ENCODE measurements at regions not wholly inside any gene's neighbourhood (a gene's known extent, or its start where the extent isn't known, plus 50 kb on each side); places are given as distances from the start of the nearest gene placed in this dataset.

- Histone ChIP-seq H3K4me1 (ENCODE audit: insufficient read depth) (0 out of 2 replicates have a peak, but pooled peaks cover 5% of the 10 kb centered on the region), H3K27ac (ENCODE audit: low read depth) (no peak overlapping the region), H3K36me3 (ENCODE audit: insufficient read depth) (no peaks in the 10 kb centered on the region), H3K27me3 (ENCODE audit: insufficient read depth) (no peaks in the 10 kb centered on the region), H3K4me2 (no peak overlapping the region), H3F3A (replicated peaks; ENCODE audit: low read depth) (no peaks in the 10 kb centered on the region), H2AFZ (peak overlapping the region; percentile 52; the same call in 1 of the 2 replicates), H4K20me1 (replicated peaks; ENCODE audit: insufficient read depth) (no peaks in the 10 kb centered on the region), H3K9me2 (ENCODE audit: insufficient read depth) (peaks cover 6% of the 10 kb centered on the region; the same call in 1 of the 2 replicates), H3K4me3 (no peak overlapping the region), H3K79me2 (replicated peaks; ENCODE audit: insufficient read depth) (no peaks in the 10 kb centered on the region)
- H3K9me3 Mint-ChIP-seq = peaks cover under 1% of the 10 kb centered on the region; the same call in 2 of the 3 replicates
- peaks cover 11% of the 10 kb centered on the region for H3K27me3 Mint-ChIP-seq (ENCODE audit: insufficient read depth, low read depth, poor library complexity)
- TF ChIP-seq NANOG (IDR thresholded peaks at IDR 0.05; ENCODE audit: borderline replicate concordance) = no peak
- TF ChIP-seq, protein P1, sequence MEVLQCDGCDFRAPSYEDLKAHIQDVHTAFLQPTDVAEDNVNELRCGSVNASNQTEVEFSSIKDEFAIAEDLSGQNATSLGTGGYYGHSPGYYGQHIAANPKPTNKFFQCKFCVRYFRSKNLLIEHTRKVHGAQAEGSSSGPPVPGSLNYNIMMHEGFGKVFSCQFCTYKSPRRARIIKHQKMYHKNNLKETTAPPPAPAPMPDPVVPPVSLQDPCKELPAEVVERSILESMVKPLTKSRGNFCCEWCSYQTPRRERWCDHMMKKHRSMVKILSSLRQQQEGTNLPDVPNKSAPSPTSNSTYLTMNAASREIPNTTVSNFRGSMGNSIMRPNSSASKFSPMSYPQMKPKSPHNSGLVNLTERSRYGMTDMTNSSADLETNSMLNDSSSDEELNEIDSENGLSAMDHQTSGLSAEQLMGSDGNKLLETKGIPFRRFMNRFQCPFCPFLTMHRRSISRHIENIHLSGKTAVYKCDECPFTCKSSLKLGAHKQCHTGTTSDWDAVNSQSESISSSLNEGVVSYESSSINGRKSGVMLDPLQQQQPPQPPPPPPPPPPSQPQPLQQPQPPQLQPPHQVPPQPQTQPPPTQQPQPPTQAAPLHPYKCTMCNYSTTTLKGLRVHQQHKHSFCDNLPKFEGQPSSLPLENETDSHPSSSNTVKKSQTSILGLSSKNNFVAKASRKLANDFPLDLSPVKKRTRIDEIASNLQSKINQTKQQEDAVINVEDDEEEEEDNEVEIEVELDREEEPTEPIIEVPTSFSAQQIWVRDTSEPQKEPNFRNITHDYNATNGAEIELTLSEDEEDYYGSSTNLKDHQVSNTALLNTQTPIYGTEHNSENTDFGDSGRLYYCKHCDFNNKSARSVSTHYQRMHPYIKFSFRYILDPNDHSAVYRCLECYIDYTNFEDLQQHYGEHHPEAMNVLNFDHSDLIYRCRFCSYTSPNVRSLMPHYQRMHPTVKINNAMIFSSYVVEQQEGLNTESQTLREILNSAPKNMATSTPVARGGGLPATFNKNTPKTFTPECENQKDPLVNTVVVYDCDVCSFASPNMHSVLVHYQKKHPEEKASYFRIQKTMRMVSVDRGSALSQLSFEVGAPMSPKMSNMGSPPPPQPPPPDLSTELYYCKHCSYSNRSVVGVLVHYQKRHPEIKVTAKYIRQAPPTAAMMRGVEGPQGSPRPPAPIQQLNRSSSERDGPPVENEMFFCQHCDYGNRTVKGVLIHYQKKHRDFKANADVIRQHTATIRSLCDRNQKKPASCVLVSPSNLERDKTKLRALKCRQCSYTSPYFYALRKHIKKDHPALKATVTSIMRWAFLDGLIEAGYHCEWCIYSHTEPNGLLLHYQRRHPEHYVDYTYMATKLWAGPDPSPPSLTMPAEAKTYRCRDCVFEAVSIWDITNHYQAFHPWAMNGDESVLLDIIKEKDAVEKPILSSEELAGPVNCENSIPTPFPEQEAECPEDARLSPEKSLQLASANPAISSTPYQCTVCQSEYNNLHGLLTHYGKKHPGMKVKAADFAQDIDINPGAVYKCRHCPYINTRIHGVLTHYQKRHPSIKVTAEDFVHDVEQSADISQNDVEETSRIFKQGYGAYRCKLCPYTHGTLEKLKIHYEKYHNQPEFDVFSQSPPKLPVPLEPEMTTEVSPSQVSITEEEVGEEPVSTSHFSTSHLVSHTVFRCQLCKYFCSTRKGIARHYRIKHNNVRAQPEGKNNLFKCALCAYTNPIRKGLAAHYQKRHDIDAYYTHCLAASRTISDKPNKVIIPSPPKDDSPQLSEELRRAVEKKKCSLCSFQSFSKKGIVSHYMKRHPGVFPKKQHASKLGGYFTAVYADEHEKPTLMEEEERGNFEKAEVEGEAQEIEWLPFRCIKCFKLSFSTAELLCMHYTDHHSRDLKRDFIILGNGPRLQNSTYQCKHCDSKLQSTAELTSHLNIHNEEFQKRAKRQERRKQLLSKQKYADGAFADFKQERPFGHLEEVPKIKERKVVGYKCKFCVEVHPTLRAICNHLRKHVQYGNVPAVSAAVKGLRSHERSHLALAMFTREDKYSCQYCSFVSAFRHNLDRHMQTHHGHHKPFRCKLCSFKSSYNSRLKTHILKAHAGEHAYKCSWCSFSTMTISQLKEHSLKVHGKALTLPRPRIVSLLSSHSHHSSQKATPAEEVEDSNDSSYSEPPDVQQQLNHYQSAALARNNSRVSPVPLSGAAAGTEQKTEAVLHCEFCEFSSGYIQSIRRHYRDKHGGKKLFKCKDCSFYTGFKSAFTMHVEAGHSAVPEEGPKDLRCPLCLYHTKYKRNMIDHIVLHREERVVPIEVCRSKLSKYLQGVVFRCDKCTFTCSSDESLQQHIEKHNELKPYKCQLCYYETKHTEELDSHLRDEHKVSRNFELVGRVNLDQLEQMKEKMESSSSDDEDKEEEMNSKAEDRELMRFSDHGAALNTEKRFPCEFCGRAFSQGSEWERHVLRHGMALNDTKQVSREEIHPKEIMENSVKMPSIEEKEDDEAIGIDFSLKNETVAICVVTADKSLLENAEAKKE (CRISPR knock-in tag; IDR thresholded peaks at IDR 0.05) = no peak
- TF ChIP-seq CREB1 (CRISPR knock-in tag; IDR thresholded peaks at IDR 0.05; ENCODE audit: low read depth) = no peak
- no peak for TF ChIP-seq EZH2phosphoT487 (IDR thresholded peaks at IDR 0.05; ENCODE audit: unreplicated experiment)
- TF ChIP-seq JUNB (IDR thresholded peaks at IDR 0.05; ENCODE audit: unreplicated experiment) = no peak
- no peak for TF ChIP-seq ZNF331 (CRISPR knock-in tag; IDR thresholded peaks at IDR 0.05; ENCODE audit: low read depth)
- no peak for TF ChIP-seq EZH2 (IDR thresholded peaks at IDR 0.05; ENCODE audit: low read depth, unreplicated experiment)
- TF ChIP-seq, protein P2, sequence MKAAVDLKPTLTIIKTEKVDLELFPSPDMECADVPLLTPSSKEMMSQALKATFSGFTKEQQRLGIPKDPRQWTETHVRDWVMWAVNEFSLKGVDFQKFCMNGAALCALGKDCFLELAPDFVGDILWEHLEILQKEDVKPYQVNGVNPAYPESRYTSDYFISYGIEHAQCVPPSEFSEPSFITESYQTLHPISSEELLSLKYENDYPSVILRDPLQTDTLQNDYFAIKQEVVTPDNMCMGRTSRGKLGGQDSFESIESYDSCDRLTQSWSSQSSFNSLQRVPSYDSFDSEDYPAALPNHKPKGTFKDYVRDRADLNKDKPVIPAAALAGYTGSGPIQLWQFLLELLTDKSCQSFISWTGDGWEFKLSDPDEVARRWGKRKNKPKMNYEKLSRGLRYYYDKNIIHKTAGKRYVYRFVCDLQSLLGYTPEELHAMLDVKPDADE (IDR thresholded peaks at IDR 0.05) = no peak
- no peak for TF ChIP-seq POLR2AphosphoS5 (IDR thresholded peaks at IDR 0.05; ENCODE audit: low read depth)
- TF ChIP-seq, protein P3, sequence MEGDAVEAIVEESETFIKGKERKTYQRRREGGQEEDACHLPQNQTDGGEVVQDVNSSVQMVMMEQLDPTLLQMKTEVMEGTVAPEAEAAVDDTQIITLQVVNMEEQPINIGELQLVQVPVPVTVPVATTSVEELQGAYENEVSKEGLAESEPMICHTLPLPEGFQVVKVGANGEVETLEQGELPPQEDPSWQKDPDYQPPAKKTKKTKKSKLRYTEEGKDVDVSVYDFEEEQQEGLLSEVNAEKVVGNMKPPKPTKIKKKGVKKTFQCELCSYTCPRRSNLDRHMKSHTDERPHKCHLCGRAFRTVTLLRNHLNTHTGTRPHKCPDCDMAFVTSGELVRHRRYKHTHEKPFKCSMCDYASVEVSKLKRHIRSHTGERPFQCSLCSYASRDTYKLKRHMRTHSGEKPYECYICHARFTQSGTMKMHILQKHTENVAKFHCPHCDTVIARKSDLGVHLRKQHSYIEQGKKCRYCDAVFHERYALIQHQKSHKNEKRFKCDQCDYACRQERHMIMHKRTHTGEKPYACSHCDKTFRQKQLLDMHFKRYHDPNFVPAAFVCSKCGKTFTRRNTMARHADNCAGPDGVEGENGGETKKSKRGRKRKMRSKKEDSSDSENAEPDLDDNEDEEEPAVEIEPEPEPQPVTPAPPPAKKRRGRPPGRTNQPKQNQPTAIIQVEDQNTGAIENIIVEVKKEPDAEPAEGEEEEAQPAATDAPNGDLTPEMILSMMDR (conservative IDR thresholded peaks at IDR 0.05; ENCODE audit: low read depth in 2 of 2) = no peak
- no peak for TF ChIP-seq REST (IDR thresholded peaks at IDR 0.05; ENCODE audit: unreplicated experiment)
- H3K4me3 Mint-ChIP-seq = no peak overlapping the region
- peak; percentile 69; the same call in 2 of the 3 replicates for ATAC-seq
- no peaks in the 10 kb centered on the region; the same call in 2 of the 3 replicates for H3K36me3 Mint-ChIP-seq (ENCODE audit: low read depth)
- no peak overlapping the region for H3K27ac Mint-ChIP-seq
- DNase-seq (ENCODE audit: low spot score) = no peak
- H3K4me1 Mint-ChIP-seq = peaks cover 9% of the 10 kb centered on the region
These were observed 58.7 kb upstream of the ANTXRL start for GRCh38 chr10:46227936-46228562.

All from GM23338 (cell line).